ENCODE measurements at regions not wholly inside any gene's neighbourhood (a gene's known extent, or its start where the extent isn't known, plus 50 kb on each side); places are given as distances from the start of the nearest gene placed in this dataset.
"Not testable (repeated sequence)": the region's sequence is repeated elsewhere in the genome, so short reads cannot be mapped to it uniquely, and the experiment has no call there.

DNA sequence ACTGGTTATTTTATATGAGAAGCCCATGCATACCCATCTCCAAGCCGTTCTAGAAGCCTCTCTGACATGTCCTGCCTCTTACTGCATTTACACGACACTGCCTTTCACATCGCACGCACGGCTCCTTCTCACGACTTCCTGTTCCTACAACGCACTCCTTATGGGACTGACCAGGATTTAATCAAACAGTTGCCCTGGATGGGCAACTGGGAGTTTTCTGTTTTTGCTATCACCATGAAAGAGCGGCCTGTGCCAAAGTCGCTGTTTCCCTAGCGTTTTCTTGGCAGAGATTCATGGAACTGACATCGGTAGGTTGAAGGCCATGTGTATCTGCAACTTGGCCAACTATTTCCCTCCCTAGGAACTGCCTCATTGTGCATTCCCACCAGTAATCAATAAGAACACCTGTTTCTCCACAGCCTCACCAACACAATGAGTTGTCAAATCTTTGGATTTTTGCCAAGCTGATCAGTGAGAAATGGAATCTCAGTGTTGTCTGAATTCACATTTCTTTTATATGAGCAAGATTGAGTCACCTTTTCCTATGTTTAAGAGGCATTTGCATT, 97.2 kb upstream of the OTOS start:
- Mint-ChIP-seq H3K27me3 (peaks cover 15% of the 10 kb centered on the region), H3K36me3 (ENCODE audit: low read depth) (no peaks in the 10 kb centered on the region), H3K27ac (no peak overlapping the region), H3K4me3 (no peak overlapping the region), H3K9me3 (no peaks in the 10 kb centered on the region), H3K4me1 (ENCODE audit: low read depth) (no peaks in the 10 kb centered on the region)

DNA sequence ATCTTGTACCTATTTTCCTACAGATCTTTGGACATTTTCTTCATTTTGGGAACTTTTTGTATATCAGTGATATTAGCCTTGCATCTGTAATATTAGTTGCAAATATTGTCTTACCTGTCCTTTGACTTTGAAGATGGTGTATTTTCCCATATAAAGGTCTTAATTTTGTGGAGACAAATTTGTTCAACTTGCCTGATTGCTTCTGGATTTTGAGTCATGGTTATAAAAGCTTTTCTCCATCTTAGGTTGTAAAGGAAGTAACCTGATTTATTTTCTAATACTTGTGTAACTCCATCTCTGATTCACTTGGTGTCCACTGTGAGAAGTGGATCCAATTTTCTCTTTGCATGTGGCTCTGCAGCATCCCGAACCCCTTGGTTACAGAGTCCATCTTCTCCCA, 97.7 kb upstream of the OTOS start:
- Mint-ChIP-seq H3K36me3 (ENCODE audit: low read depth) (no peaks in the 10 kb centered on the region), H3K4me1 (ENCODE audit: low read depth) (no peaks in the 10 kb centered on the region)

DNA sequence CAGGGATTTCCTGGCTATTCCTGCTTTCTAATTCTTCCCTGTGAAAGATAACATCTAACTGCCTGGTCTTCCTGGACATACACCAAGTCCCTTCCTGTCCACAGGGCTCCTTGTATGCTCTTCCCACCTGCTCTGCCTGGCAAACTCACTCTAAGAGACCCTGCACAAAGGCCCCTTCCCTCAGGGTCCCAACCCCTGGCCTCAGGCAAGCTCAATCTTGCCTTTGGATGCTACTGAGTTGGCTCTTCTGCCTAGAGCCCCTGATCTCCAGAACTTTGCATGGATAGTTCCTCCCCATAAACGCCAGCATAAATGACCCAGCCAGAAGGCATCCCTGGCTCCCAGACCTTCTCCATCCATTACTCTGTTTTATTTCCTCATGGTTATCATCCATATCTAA, 98.3 kb upstream of the OTOS start:
- Mint-ChIP-seq H3K27me3 (peaks cover 15% of the 10 kb centered on the region), H3K4me1 (ENCODE audit: low read depth) (no peaks in the 10 kb centered on the region), H3K4me3 (no peak overlapping the region), H3K27ac (no peak overlapping the region), H3K36me3 (ENCODE audit: low read depth) (no peaks in the 10 kb centered on the region), H3K9me3 (no peaks in the 10 kb centered on the region)

More for the DNA sequence above, 97.7 kb upstream of the OTOS start:
- Mint-ChIP-seq H3K9me3 (no peaks in the 10 kb centered on the region), H3K4me3 (no peak overlapping the region), H3K27me3 (peaks cover 15% of the 10 kb centered on the region), H3K27ac (no peak overlapping the region)

DNA sequence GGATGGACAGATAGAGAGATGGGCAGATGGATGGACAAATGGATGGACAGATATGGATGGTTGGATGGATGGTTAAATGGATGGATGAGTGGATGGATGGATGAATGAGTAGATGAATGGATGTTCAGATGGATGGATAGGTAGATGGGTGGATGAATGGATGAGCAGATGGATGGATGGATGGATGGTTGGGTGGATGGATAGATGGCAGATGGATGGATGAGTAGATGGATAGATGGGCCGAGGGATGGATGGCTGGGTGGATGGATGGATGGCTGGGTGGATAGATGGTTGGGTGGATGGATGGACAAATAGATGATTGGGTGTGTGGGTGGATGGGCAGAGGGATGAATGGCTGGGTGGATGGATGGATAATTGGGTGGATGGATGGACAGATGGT, 98.9 kb upstream of the OTOS start:
- Mint-ChIP-seq H3K4me3 (no peak overlapping the region), H3K27ac (no peak overlapping the region), H3K9me3 (no peaks in the 10 kb centered on the region), H3K4me1 (ENCODE audit: low read depth) (no peaks in the 10 kb centered on the region), H3K36me3 (ENCODE audit: low read depth) (no peaks in the 10 kb centered on the region), H3K27me3 (peaks cover 17% of the 10 kb centered on the region)

DNA sequence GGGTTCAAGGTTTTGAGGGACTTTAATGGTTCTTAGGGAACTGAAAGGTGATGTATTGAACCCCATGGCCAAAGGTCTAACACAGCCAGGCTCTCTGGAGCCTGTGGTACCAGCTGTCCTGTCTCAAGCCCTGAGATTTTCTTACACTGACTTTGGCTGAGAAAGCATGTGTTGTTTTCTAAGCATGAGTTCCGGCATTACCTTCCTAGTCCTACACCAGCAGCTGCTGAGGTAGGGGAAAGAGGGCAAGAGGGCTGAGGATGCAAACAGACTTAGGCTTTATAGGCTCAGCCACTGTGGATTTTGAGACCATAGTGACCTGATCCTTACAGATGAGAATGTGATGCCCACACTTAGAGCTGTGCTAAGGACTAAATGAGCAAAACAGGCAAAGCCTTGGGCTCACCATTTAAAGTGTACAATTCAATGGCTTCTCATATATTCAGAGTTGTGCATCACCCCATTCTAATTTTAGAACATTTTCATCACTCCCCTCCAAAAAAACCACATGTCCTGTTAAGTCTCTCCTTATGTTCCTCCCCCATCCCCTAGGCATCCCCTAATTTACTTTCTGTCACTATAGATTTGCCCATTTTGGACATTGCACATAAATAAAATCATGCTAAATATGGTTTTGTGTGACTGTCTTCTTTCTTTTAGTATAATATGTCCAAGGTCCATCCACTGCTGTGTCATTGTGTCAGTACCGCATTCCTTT, 99.7 kb upstream of the OTOS start:
- no peaks in the 10 kb centered on the region for H3K36me3 Mint-ChIP-seq (ENCODE audit: low read depth)
- H3K4me1 Mint-ChIP-seq (ENCODE audit: low read depth) = no peaks in the 10 kb centered on the region
- H3K9me3 Mint-ChIP-seq = no peaks in the 10 kb centered on the region
- H3K4me3 Mint-ChIP-seq = no peak overlapping the region
- H3K27ac Mint-ChIP-seq = no peak overlapping the region
- peaks cover 20% of the 10 kb centered on the region for H3K27me3 Mint-ChIP-seq

DNA sequence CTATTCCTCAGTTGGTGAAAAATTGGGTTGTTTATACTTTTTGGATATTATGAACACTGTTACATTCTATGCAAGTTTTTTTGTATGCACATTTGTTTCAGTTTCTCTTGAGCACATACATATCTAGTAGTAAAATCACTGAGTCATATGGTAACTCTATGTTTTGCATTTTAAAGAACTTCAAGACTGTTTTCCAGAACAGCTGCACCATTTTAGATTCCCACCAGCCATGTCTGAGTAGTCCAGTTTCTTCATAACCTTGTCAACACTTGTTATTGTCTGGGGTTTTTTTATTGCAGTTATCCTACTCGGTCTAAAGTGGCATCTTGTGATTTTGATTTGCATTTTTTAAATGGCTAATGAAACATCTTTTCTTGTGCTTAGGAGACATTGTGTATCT, 100.3 kb upstream of the OTOS start:
- Mint-ChIP-seq H3K4me3 (no peak overlapping the region), H3K4me1 (ENCODE audit: low read depth) (no peaks in the 10 kb centered on the region)

DNA sequence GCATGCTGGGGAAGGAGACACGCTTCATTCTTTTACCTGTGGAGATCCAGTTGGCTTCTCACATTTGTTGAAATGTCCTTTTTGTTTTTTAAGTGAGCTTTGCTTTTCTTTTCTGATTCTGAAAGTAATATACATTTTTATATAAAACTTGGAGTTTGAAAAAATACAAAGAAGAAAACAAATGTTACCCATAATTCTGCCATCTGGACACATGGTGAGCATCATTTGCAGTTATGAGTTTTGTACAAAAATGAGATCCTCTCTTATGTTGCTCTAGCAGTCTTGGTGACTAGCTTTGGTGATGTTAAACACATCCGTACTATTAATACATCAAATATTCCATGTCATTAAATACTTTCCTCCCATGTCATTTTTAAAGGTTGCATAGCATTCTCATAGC, 101.1 kb upstream of the OTOS start:
- no peaks in the 10 kb centered on the region for H3K36me3 Mint-ChIP-seq (ENCODE audit: low read depth)
- H3K9me3 Mint-ChIP-seq = no peaks in the 10 kb centered on the region
- peaks cover 27% of the 10 kb centered on the region for H3K27me3 Mint-ChIP-seq
- no peak overlapping the region for H3K27ac Mint-ChIP-seq
- H3K4me3 Mint-ChIP-seq = no peak overlapping the region
- H3K4me1 Mint-ChIP-seq (ENCODE audit: low read depth) = no peaks in the 10 kb centered on the region

More for the DNA sequence above, 100.3 kb upstream of the OTOS start:
- Mint-ChIP-seq H3K9me3 (no peaks in the 10 kb centered on the region), H3K27ac (no peak overlapping the region), H3K36me3 (ENCODE audit: low read depth) (no peaks in the 10 kb centered on the region), H3K27me3 (peaks cover 24% of the 10 kb centered on the region)

DNA sequence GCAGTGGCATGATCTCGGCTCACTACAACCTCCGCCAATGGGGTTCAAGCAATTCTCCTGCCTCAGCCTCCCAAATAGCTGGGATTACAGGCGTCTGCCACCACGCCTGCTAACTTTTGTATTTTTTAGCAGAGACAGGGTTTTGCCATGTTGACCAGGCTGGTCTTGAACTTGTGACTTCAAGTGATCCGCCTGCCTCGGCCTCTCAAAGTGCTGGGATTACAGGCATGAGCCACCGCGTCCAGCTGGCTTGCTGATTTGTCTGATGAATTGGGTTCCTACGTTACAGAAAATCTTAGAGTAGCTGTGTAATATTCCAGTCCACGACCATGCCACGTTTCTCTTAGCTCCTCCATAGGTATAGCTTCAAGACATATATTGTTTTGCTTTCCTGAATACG, 102.6 kb upstream of the OTOS start:
- not testable (repeated sequence) for H3K9me3 Mint-ChIP-seq; H3K36me3 Mint-ChIP-seq (ENCODE audit: low read depth); H3K4me3 Mint-ChIP-seq

DNA sequence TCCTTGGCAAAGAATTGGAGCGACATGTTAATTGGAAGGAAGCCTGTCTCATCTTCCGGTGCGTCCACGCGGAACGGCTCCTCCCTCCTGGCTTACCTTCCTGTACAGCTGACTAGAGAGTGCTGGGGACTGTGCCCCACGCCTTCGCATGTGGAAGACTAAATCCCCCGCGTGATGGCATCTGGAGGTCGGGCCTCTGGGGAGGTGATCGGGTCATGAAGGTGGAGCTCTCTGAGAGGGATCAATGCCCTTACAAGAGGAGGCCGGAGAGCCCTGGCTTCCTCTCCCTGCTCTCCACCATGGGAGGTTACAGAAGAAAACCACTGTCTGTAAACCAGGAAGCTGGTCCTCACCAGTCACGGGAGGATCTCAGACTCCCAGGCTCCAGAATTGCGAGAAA, 104.1 kb upstream of the OTOS start:
- Mint-ChIP-seq H3K9me3 (no peaks in the 10 kb centered on the region), H3K4me3 (no peak overlapping the region), H3K4me1 (ENCODE audit: low read depth) (no peaks in the 10 kb centered on the region), H3K27ac (no peak overlapping the region), H3K27me3 (peaks cover 23% of the 10 kb centered on the region), H3K36me3 (ENCODE audit: low read depth) (no peaks in the 10 kb centered on the region)

More for the DNA sequence above, 102.6 kb upstream of the OTOS start:
- not testable (repeated sequence) for H3K27ac Mint-ChIP-seq; H3K4me1 Mint-ChIP-seq (ENCODE audit: low read depth)
- peaks cover 27% of the 10 kb centered on the region for H3K27me3 Mint-ChIP-seq

DNA sequence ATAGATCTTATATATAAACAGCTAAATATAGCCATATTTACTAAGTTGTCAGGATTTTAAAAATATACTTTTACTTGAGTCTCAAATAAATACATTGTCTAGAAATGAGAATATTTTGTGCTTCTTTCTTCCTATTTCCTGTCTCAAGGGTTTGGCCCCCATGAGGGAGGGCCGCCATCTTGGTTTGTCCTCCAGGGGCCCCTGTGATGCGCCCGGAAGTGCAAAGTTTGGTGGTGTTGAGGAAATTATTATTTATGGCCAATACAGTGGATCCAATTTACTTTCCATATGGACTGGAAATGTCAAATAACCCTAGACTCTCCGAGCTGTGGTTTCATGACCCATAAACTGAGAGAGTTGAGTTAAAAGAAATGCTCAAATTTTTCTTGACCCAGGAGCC, 104.7 kb upstream of the OTOS start:
- H3K27ac Mint-ChIP-seq = no peak overlapping the region
- no peaks in the 10 kb centered on the region for H3K36me3 Mint-ChIP-seq (ENCODE audit: low read depth)
- peaks cover 23% of the 10 kb centered on the region for H3K27me3 Mint-ChIP-seq
- no peak overlapping the region for H3K4me3 Mint-ChIP-seq
- no peaks in the 10 kb centered on the region for H3K9me3 Mint-ChIP-seq
- no peaks in the 10 kb centered on the region for H3K4me1 Mint-ChIP-seq (ENCODE audit: low read depth)

DNA sequence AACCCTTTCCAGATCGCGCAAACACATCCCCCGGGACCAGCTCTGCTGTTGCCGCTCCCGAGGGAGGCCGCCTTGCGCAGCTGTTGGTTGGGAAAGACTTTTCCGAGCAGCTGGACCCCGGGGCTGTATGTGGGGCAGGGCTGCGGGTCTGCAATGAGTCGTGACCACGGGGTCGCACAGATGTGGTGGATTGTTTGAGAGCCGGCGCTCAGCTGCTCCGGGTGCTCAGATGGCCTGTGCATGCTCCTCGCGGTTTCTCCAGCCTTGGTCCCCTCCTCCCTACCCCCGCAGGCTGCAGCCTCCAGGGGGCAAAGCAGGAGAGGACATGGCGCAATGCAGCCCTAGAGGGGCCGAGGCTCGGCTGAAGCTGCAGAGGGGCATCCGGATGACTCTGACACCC, 105.2 kb upstream of the OTOS start:
- H3K4me1 Mint-ChIP-seq (ENCODE audit: low read depth) = no peaks in the 10 kb centered on the region
- no peaks in the 10 kb centered on the region for H3K36me3 Mint-ChIP-seq (ENCODE audit: low read depth)
- no peak overlapping the region for H3K27ac Mint-ChIP-seq
- H3K27me3 Mint-ChIP-seq = peaks cover 20% of the 10 kb centered on the region
- H3K9me3 Mint-ChIP-seq = no peaks in the 10 kb centered on the region
- H3K4me3 Mint-ChIP-seq = no peak overlapping the region

DNA sequence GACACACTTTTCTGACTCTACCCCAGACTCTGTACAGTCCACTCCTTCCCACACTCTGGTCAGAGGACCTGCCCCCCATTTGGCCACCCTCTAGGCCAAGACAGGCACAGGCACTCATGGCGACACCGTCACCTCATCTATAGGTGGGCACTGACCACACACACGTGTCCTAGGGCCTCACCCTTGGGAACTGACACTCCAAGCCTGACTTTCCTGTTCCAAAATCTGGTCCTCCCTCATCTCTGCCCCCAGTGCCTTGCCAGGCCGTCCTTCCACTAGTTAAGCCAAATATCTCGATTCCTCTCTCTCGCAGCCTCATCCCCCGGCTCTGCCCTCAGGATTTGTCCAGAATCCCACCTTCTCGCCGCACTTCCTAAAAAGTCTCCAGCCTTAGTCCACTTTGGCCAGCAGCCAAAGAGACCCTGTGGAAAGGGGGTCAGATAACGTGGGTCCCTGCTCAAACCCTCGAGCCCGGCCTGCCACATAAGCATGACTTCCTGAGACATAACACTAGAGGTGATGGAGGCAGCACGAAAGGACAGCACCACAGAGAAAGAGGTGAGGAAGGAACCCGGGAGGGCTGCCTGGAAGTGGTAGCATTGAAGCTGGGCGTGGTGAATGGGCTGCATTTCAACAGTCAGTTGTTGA, 105.8 kb upstream of the OTOS start:
- H3K9me3 Mint-ChIP-seq = no peaks in the 10 kb centered on the region
- H3K27ac Mint-ChIP-seq = no peak overlapping the region
- no peak overlapping the region for H3K4me3 Mint-ChIP-seq
- peaks cover 19% of the 10 kb centered on the region for H3K27me3 Mint-ChIP-seq
- no peaks in the 10 kb centered on the region for H3K36me3 Mint-ChIP-seq (ENCODE audit: low read depth)
- no peaks in the 10 kb centered on the region for H3K4me1 Mint-ChIP-seq (ENCODE audit: low read depth)

DNA sequence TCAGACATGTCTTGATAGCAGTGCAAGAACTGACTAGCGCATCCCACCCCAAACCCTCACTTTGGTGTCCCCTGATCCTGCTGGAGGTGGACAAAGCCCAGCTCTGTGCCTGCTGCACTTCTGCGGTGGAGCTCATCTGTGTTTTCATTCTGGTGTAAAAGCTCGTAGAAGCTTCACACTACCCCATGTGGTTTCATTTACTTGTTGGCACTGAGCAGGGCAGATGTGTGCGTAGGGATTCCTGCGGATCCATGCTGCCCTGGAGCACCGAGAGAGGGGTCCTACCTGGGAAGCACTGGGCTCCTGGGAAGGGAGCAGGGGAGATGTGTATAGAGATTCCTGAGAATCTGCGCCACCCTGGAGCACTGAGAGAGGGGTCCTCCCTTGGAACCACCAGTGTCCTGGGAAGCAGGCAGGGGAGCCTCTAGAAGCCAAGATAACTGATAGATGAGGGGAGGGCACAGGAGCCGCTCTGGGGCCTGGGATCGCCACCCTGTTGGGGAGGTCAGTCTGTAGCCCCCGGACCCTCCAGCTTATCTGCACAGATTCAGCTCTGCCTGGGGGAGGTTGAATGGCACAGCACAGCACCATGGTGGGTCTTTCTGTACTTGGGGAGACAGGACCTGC, 106.9 kb upstream of the OTOS start:
- no peaks in the 10 kb centered on the region for H3K4me1 Mint-ChIP-seq (ENCODE audit: low read depth)
- H3K27me3 Mint-ChIP-seq = peaks cover 12% of the 10 kb centered on the region
- H3K36me3 Mint-ChIP-seq (ENCODE audit: low read depth) = no peaks in the 10 kb centered on the region
- H3K27ac Mint-ChIP-seq = no peak overlapping the region
- no peak overlapping the region for H3K4me3 Mint-ChIP-seq
- H3K9me3 Mint-ChIP-seq = no peaks in the 10 kb centered on the region

DNA sequence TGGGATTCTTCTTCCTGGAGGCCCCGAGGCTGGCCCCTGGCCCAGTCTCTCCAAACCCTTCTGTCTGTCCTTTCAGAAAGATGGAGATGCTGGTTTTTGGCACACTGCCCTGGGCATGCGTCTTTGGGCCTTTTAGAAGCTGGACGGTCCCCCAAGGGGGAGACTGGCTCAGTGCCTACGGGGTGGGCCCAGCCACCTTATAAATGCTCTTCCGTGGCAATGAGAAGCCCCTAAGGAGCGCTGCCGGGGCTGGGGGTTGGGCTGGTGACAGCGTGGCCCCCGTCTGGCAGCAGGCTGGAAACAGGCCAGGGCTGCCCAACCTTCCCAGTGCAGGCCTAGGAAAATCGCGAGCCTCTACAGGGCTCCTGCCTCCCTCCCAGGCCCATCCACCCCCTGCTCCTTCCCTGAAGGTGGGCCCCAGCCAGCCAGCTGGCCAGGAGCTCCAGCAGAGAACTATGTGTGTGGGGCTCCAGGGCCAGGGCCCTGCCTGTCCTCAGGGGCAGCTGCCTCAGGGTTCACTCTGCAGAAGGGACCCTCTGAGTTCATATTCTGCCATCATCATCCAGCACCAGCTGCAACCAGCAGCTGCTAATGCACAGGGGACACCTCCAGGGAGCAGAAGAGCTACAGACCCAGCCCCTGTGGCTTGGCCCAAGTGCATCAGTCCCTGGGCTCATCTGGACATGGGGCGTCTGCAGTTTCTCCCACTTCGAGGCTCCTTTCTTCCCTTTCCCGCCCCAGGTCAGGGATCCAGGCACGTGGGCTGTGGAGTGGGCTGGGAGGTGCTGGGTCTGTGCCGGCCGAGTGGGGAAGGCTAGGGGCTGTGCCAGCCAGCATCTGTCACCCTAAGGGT, 107.6 kb upstream of the OTOS start:
- peaks cover 12% of the 10 kb centered on the region for H3K27me3 Mint-ChIP-seq
- H3K9me3 Mint-ChIP-seq = no peaks in the 10 kb centered on the region
- H3K36me3 Mint-ChIP-seq (ENCODE audit: low read depth) = no peaks in the 10 kb centered on the region
- H3K4me3 Mint-ChIP-seq = no peak overlapping the region
- H3K27ac Mint-ChIP-seq = no peak overlapping the region
- H3K4me1 Mint-ChIP-seq (ENCODE audit: low read depth) = no peaks in the 10 kb centered on the region
